ENCODE measurements at regions not wholly inside any gene's neighbourhood (a gene's known extent, or its start where the extent isn't known, plus 50 kb on each side); places are given as distances from the start of the nearest gene placed in this dataset.

DNA sequence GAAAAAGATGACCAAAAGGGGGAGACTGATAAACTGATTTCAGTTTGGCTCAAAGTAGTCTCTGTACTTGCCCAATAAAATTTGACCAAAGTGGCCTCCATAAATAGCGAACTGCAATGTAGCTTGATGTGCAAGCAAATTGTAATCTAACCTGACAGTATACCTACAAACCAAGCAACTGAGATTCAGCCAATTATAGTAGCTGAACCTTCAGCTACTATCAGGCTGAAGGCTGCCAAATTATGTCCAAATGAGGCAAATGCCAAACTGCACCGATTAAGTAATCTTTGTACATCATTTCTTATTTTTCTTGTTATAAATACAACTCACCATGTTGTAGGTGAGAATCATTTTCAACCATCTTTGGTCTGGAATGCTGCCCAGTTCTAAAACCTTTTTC lies 390.6 kb downstream of the CDH9 start:
- no peaks in the 10 kb centered on the region for H3K4me1 ChIP-seq (ENCODE audit: control insufficient read depth, low read length)
- no peaks in the 10 kb centered on the region for H4K20me1 ChIP-seq (ENCODE audit: control insufficient read depth, insufficient read depth, low read depth, low read length)
- H3K36me3 ChIP-seq (ENCODE audit: control insufficient read depth, low read length) = no peaks in the 10 kb centered on the region
- no peaks in the 10 kb centered on the region for H3F3A ChIP-seq (ENCODE audit: control insufficient read depth, insufficient read depth)
- no peaks in the 10 kb centered on the region for H3K79me2 ChIP-seq (ENCODE audit: control insufficient read depth, low read length)
- H3K9me3 ChIP-seq (ENCODE audit: control insufficient read depth, insufficient read depth, low read length) = no peaks in the 10 kb centered on the region
- H3K27ac ChIP-seq (ENCODE audit: low read depth, low read length) = no peak overlapping the region
- H3K4me3 ChIP-seq (ENCODE audit: low read length) = no peak overlapping the region
- no peaks in the 10 kb centered on the region for H3K9me2 ChIP-seq (replicated peaks; ENCODE audit: control insufficient read depth, low read length)
- H3K27me3 ChIP-seq (ENCODE audit: control insufficient read depth, low read length) = no peaks in the 10 kb centered on the region
- H3K4me2 ChIP-seq (ENCODE audit: low read length) = no peak overlapping the region
- no peak for TF ChIP-seq EZH2phosphoT487 (IDR thresholded peaks at IDR 0.05; ENCODE audit: borderline replicate concordance, low read length)
- TF ChIP-seq, protein P1, sequence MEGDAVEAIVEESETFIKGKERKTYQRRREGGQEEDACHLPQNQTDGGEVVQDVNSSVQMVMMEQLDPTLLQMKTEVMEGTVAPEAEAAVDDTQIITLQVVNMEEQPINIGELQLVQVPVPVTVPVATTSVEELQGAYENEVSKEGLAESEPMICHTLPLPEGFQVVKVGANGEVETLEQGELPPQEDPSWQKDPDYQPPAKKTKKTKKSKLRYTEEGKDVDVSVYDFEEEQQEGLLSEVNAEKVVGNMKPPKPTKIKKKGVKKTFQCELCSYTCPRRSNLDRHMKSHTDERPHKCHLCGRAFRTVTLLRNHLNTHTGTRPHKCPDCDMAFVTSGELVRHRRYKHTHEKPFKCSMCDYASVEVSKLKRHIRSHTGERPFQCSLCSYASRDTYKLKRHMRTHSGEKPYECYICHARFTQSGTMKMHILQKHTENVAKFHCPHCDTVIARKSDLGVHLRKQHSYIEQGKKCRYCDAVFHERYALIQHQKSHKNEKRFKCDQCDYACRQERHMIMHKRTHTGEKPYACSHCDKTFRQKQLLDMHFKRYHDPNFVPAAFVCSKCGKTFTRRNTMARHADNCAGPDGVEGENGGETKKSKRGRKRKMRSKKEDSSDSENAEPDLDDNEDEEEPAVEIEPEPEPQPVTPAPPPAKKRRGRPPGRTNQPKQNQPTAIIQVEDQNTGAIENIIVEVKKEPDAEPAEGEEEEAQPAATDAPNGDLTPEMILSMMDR (IDR thresholded peaks at IDR 0.05; ENCODE audit: low read depth, low read length, poor library complexity, severe bottlenecking) = no peak

DNA sequence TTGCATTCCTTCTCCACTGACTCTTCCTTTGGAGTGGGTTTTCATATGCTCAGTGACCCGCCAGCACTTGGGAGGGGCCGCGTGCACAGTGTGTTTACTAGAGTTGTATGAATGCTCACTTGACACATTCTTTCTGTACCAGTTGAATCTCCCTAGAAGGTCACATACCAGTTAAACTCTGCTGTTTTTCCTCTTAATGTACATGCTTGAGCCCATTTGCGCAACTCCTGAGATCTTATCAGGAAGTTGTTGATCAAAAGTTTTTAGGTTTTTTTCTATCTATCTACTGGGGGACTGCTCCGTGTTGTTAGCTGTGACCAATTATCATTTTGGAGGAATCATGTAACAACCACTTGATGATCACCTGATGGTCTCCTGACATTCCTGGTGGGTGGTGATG lies 392.7 kb downstream of the CDH9 start:
- no peaks in the 10 kb centered on the region for H3K79me2 ChIP-seq (ENCODE audit: control insufficient read depth, low read length)
- H3K27ac ChIP-seq (ENCODE audit: low read depth, low read length) = no peak overlapping the region
- H3K9me3 ChIP-seq (ENCODE audit: control insufficient read depth, insufficient read depth, low read length) = no peaks in the 10 kb centered on the region
- no peaks in the 10 kb centered on the region for H3K36me3 ChIP-seq (ENCODE audit: control insufficient read depth, low read length)
- no peak overlapping the region for H3K4me2 ChIP-seq (ENCODE audit: low read length)
- no peaks in the 10 kb centered on the region for H3K9me2 ChIP-seq (replicated peaks; ENCODE audit: control insufficient read depth, low read length)
- H4K20me1 ChIP-seq (ENCODE audit: control insufficient read depth, insufficient read depth, low read depth, low read length) = no peaks in the 10 kb centered on the region
- TF ChIP-seq, protein P1 (IDR thresholded peaks at IDR 0.05; ENCODE audit: low read depth, low read length, poor library complexity, severe bottlenecking) = no peak
- no peak for TF ChIP-seq EZH2phosphoT487 (IDR thresholded peaks at IDR 0.05; ENCODE audit: borderline replicate concordance, low read length)
- H3K27me3 ChIP-seq (ENCODE audit: control insufficient read depth, low read length) = no peaks in the 10 kb centered on the region
- no peaks in the 10 kb centered on the region for H3F3A ChIP-seq (ENCODE audit: control insufficient read depth, insufficient read depth)
- H3K4me1 ChIP-seq (ENCODE audit: control insufficient read depth, low read length) = no peaks in the 10 kb centered on the region
- H3K4me3 ChIP-seq (ENCODE audit: low read length) = no peak overlapping the region

DNA sequence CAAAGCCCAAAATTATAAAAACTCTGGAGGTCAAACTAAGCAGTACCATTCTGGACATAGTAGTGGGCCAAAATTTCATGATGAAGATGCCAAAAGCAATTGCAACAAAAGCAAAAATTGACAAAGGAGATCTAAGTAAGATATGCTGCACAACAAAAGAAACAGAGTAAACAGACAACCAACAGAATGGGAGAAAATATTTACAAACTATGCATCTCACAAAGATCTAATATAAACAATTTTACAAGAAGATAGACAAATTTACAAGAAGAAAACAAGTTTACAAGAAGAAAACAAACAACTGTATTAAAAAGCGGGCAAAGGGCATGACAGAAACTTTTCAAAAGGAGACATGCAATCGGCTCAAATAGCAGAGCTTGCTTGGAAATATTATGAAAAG lies 396.9 kb downstream of the CDH9 start:
- Histone ChIP-seq H3K79me2 (ENCODE audit: control insufficient read depth, low read length) (no peaks in the 10 kb centered on the region), H3K27ac (ENCODE audit: low read depth, low read length) (no peak overlapping the region), H4K20me1 (ENCODE audit: control insufficient read depth, insufficient read depth, low read depth, low read length) (no peaks in the 10 kb centered on the region), H3K36me3 (ENCODE audit: control insufficient read depth, low read length) (no peaks in the 10 kb centered on the region), H3K9me2 (replicated peaks; ENCODE audit: control insufficient read depth, low read length) (no peaks in the 10 kb centered on the region), H3F3A (ENCODE audit: control insufficient read depth, insufficient read depth) (no peaks in the 10 kb centered on the region), H3K4me2 (ENCODE audit: low read length) (no peak overlapping the region), H3K27me3 (ENCODE audit: control insufficient read depth, low read length) (no peaks in the 10 kb centered on the region), H3K4me1 (ENCODE audit: control insufficient read depth, low read length) (no peaks in the 10 kb centered on the region), H3K4me3 (ENCODE audit: low read length) (no peak overlapping the region), H3K9me3 (ENCODE audit: control insufficient read depth, insufficient read depth, low read length) (no peaks in the 10 kb centered on the region)
- TF ChIP-seq EZH2phosphoT487 (IDR thresholded peaks at IDR 0.05; ENCODE audit: borderline replicate concordance, low read length) = no peak
- TF ChIP-seq, protein P1 (IDR thresholded peaks at IDR 0.05; ENCODE audit: low read depth, low read length, poor library complexity, severe bottlenecking) = no peak

- no peaks in the 10 kb centered on the region for H3K4me1 ChIP-seq (ENCODE audit: control insufficient read depth, low read length)
- no peak overlapping the region for H3K4me2 ChIP-seq (ENCODE audit: low read length)
- H3K9me3 ChIP-seq (ENCODE audit: control insufficient read depth, insufficient read depth, low read length) = no peaks in the 10 kb centered on the region
- H4K20me1 ChIP-seq (ENCODE audit: control insufficient read depth, insufficient read depth, low read depth, low read length) = no peaks in the 10 kb centered on the region
- no peaks in the 10 kb centered on the region for H3F3A ChIP-seq (ENCODE audit: control insufficient read depth, insufficient read depth)
- H3K27me3 ChIP-seq (ENCODE audit: control insufficient read depth, low read length) = no peaks in the 10 kb centered on the region
- H3K79me2 ChIP-seq (ENCODE audit: control insufficient read depth, low read length) = no peaks in the 10 kb centered on the region
- H3K9me2 ChIP-seq (replicated peaks; ENCODE audit: control insufficient read depth, low read length) = no peaks in the 10 kb centered on the region
- no peaks in the 10 kb centered on the region for H3K36me3 ChIP-seq (ENCODE audit: control insufficient read depth, low read length)
- H3K27ac ChIP-seq (ENCODE audit: low read depth, low read length) = no peak overlapping the region
- TF ChIP-seq, protein P1 (IDR thresholded peaks at IDR 0.05; ENCODE audit: low read depth, low read length, poor library complexity, severe bottlenecking) = no peak
- no peak for TF ChIP-seq EZH2phosphoT487 (IDR thresholded peaks at IDR 0.05; ENCODE audit: borderline replicate concordance, low read length)
- H3K4me3 ChIP-seq (ENCODE audit: low read length) = no peak overlapping the region
Measured at GRCh38 chr5:26625099-26625498, 413.3 kb downstream of the CDH9 start.

Data from DOHH2 (cell line).